AG04449 (cell line): ENCODE measurements at regions not wholly inside any gene's neighbourhood (a gene's known extent, or its start where the extent isn't known, plus 50 kb on each side); places are given as distances from the start of the nearest gene placed in this dataset.

Experiments used
- CTCF ChIA-PET: fragments of 350-600 bp; formaldehyde crosslinking; extraction: SDS; loops from one replicate; lab custom pipeline; 2021; ENCODE audit warnings: antibody characterized with exemption; lab: Yijun Ruan, JAX
- POLR2A ChIA-PET: fragments of 400-600, 350-600 bp; formaldehyde crosslinking; extraction: SDS; loops from one replicate; lab custom pipeline; 2020; ENCODE audit warnings: antibody characterized with exemption, inconsistent platforms; lab: Yijun Ruan, JAX
- DNase-seq: peaks from one replicate; pipeline ENCODE4 v3.0.0-alpha.2; 2010; ENCODE audit warnings: low read depth, low spot score
- H3K4me3 ChIP-seq: 2 replicates; pipeline ENCODE4 v1.5.1; 2011; ENCODE audit warnings: low read depth, mild to moderate bottlenecking, control low read depth, low read length
- CTCF ChIP-seq: IDR thresholded peaks from one replicate; pipeline ENCODE4 v1.5.1; 2011; ENCODE audit warnings: mild to moderate bottlenecking, moderate library complexity, low read length, control low read depth, inconsistent platforms; ENCODE audit not compliant: insufficient read depth; ENCODE audit errors: missing control alignments

GRCh38 chr13:24035411-24035810 lies 125.1 kb upstream of the SPATA13 start:
- H3K4me3 ChIP-seq = no peak overlapping the region
- ChIA-PET POLR2A (no interaction called here), CTCF (interaction anchor here (2.2 to 5.1 kb wide), 4 partner anchors 14 to 193 kb away, joined by 10 to 26 read pairs (median 14); no protein-coding TSS in a partner anchor)
- TF ChIP-seq CTCF = no peak
- DNase-seq = no peak

DNA sequence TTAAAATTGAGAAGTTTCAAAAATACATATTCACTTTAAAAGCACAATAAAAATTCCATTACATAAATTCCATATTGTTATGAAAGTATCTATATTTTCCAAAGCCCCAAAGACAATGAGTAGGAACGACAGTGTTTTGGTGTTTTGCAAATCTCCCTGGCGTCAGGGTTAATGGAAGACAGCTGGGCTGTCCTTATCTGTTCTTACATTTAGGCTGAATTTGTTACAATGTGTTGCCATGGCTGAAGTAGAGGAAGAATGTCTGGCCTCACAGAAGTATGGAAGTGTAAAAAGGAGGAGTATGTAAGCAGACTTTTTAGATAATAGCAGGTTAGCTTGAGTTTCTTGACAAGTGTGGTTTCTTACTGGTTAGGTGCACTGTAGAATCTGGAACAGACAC lies 124.4 kb upstream of the SPATA13 start:
- no peak for TF ChIP-seq CTCF
- ChIA-PET POLR2A (no interaction called here), CTCF (interaction anchor here (2.7 to 5.1 kb wide), 2 partner anchors 15 to 17 kb away, joined by 14 to 26 read pairs; no protein-coding TSS in a partner anchor)
- DNase-seq = no peak
- H3K4me3 ChIP-seq = no peak overlapping the region

DNA sequence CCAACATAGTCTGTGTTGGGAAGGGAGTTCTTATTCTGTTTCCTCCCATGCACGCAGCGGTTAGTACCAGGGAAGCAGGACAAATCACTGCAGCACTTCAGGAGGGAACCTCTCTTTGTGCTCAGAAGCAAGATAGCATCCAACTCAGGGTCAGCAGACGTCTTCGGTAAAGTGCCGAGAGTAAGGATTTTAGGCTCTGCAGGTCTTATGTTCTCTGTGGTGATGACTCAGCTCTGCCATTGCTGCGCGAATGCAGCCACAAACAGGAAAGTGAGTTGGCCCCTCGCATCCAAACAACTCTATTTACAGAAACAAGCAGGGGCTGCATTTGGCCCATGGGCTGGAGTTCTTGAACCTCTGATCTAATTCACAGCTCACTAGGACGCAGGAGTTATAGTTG lies 122.1 kb upstream of the SPATA13 start:
- ChIA-PET CTCF (interaction anchor here (1.5 to 6.0 kb wide), 3 partner anchors 14 to 181 kb away, joined by 3 to 27 read pairs (median 15); no protein-coding TSS in a partner anchor), POLR2A (no interaction called here)
- DNase-seq = no peak
- TF ChIP-seq CTCF = no peak
- H3K4me3 ChIP-seq = no peak overlapping the region

DNA sequence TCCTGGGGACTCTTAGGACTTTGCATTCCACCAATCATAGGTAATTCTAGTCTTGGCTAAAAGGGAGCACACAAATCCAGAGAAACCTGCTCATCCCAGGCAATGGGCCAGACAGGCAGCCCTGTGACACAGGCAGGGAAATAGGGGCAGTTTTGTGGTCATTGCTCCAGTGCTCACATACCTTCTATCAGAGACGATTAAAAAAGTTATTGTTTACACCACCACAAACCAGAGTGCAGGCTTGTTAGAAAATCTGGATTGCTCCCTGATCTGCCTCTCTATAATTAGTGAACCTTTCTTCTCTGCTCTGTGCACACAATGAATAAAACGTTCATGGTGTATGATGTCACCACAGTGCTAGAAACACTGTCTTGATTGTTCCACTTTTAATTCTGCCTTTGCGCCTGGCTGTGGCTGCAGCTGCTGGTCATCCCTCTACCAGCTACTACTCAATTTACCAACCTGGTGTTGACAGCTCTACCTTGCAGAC lies 121.6 kb upstream of the SPATA13 start:
- POLR2A ChIA-PET = interaction anchor here (0.7 kb wide), 1 partner anchor 134 kb away, joined by 3 read pairs; no protein-coding TSS in a partner anchor
- CTCF ChIA-PET = interaction anchor here (4.7 to 6.0 kb wide), 2 partner anchors 14 to 19 kb away, joined by 15 to 27 read pairs; no protein-coding TSS in a partner anchor
- DNase-seq = no peak
- H3K4me3 ChIP-seq = no peak overlapping the region
- TF ChIP-seq CTCF = no peak

DNA sequence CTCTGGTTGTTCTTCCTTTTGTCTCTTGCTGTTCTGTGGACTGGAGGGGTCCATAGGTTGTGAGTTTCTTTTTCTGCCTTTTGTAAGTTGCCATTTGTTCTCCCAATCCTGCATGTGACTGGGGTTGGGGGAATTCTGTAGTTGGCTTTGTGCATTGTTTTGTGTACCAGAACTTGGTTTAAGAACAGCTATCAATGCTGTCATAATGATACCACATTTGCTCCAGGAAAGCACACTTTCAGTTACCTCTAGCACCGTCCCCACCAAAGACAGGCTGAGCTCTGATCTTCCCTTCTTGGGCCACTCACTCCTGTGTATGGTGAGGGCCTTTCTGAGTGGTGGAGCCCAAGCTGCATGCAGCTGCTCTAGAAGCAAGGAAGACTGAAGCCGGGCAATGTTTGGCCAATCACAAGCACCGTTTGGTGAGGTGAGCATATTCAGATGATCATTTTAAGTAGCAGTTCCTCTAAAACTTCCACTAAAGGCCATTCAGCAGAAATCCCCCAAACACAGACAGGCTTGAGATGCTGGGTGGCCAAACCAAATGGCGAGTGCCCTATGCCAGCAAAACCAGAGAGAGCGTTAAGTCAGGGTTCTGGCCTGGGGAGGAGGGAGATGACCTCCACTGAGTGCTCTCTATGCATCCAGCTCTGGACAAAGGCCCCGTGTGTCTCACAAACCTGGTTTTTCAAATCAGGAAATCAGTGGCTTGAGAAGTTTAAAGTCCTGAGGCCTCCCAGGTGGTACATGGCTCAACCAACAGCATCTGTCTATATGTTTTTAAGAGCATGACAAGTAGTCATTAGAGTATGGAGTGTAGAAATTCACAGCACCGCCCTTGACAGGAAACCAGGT lies 120.7 kb upstream of the SPATA13 start:
- ChIA-PET POLR2A (interaction anchor here (0.7 kb wide), 1 partner anchor 135 kb away, joined by 3 read pairs; no protein-coding TSS in a partner anchor), CTCF (interaction anchor here (3.3 to 6.0 kb wide), 3 partner anchors 13 to 180 kb away, joined by 13 to 27 read pairs (median 15); no protein-coding TSS in a partner anchor)
- no peak for DNase-seq
- no peak for TF ChIP-seq CTCF
- no peak overlapping the region for H3K4me3 ChIP-seq

DNA sequence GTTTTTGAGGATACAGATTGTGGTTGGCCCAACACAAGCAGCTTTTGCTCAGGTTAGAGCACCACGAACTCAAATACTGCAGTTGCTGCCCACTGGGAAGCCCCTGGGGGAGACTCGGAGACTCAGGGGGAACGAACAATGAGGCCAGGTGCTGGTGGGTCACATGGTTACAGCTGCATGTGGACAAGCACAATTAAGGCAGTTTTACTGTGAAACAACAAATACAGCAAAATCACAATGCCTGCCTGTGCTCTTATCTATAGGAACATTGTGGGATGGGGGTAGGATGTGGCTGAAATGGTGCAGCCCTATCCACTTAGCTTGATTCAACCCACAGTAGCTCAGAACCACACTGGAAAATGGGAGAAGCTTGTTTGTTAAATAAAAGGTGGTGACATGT lies 119.7 kb upstream of the SPATA13 start:
- POLR2A ChIA-PET = no interaction called here
- no peak overlapping the region for H3K4me3 ChIP-seq
- CTCF ChIA-PET = interaction anchor here (2.4 to 6.0 kb wide), 4 partner anchors 12 to 188 kb away, joined by 9 to 27 read pairs (median 14); no protein-coding TSS in a partner anchor
- no peak for TF ChIP-seq CTCF
- no peak for DNase-seq
